GM20431 (cell line): ENCODE measurements at regions not wholly inside any gene's neighbourhood (a gene's known extent, or its start where the extent isn't known, plus 50 kb on each side); places are given as distances from the start of the nearest gene placed in this dataset.

Source experiments
- in situ Hi-C: fragments of 300-500 bp; cut with MseI, MboI; formaldehyde crosslinking; loops from one replicate; pipeline ENCODE4 v1.15.0; 2020; ENCODE audit warnings: low sequenced_read_pairs; ENCODE audit not compliant: unreplicated experiment

- in situ Hi-C loops = no loop called here
These were observed 412.8 kb upstream of the TBX3 start for GRCh38 chr12:115096588-115097397.

- in situ Hi-C loops = no loop called here
These were observed 411.2 kb upstream of the TBX3 start for GRCh38 chr12:115095073-115095748.

DNA sequence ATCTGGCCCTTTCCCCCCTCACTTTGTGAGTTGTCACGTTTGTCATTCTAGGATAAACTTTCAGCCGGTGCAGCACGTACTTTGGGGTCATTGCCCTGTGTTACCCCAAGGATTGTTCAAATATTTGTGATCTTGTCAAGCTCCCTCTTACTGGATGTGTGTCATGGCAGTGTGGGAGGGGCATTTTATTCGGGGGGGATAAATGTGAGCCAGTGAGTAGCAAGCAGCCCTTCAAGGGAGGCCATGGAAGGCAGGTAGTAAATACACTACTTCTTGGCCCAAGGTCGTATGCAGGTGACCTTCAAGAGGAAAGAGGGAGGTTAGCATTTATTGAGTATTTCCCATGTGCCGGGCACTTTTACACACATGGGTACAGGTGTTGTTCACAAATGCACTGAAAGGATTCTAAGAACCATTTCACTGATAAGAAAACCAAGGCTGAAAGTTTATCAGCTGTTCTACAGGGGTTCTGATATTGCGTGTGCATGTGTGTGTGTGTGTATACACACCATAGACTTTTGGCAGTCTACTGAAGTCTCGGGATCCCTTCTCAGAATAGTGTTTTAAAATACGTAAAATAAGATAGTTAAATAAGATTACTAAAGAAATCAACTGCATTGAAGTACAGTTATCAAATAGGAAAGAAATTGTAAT, 410.3 kb upstream of the TBX3 start:
- in situ Hi-C loops = no loop called here

GRCh38 chr12:115093261-115093660, 409.3 kb upstream of the TBX3 start:
- in situ Hi-C loops = no loop called here

DNA sequence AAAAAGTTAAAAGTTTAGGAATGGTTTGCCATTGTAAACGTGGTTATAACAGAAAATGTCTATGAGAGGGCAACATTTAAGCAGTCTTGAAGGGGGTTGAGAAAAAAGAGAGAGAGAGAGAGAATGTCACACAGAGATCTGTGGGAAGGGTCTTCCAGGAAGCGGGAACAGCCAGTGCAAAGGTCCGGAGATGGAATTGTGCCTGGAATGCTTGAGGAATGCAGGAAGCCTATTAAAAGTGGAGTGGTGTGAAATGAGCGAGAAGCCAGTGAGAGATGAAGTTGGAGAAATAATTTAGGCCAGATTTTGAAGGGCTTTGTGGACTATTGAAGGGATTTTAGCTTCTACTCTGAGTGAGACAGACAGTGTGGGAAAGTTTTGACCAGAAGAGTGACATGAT, 406.8 kb upstream of the TBX3 start:
- in situ Hi-C loops = no loop called here

GRCh38 chr12:115088995-115089841, 405.2 kb upstream of the TBX3 start:
- in situ Hi-C loops = no loop called here

GRCh38 chr12:115088328-115088994, 404.5 kb upstream of the TBX3 start:
- in situ Hi-C loops = no loop called here

DNA sequence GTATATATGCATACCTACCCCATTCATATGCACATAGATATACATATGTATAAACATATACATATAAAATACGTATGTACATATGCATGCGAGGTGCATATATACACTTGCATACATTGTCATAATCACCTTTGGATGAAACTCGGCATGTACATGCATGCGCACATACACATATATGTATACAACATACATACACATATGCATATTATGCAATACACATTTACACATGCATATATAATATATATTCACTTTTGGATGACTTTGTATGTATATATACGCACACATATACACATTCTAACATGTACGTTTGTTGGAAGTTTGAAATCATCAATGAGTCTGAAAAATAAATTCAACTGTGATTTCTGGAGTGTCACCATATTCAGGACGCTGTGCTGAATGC, 401.6 kb upstream of the TBX3 start:
- in situ Hi-C loops = no loop called here

- in situ Hi-C loops = no loop called here
These were observed 395.8 kb upstream of the TBX3 start for GRCh38 chr12:115079760-115080159.

DNA sequence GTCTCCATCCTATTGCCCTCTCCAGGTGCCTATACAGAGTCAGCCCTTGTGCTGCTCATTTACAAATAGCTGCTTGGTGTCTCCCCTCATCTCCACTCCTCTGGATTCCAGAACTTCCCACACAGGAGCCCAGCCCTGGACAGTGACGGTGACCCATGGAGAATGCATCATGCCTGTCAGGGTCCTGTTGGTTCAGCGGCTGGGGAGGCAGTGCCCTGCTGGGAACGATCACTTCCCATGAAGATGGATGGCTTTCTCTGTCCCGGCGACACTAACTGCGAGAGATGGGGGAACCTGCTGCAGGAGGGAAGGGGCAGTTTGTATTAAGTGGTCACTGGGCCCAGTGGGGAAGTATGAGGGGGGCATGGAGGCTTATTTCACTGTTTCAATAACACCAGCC, 395.0 kb upstream of the TBX3 start:
- in situ Hi-C loops = no loop called here

- in situ Hi-C loops = no loop called here
These were observed 394.4 kb upstream of the TBX3 start for GRCh38 chr12:115078334-115078733.

- in situ Hi-C loops = no loop called here
These were observed 391.7 kb upstream of the TBX3 start for GRCh38 chr12:115075552-115076170.

GRCh38 chr12:115074617-115075016, 390.6 kb upstream of the TBX3 start:
- in situ Hi-C loops = no loop called here

GRCh38 chr12:115072712-115073111, 388.7 kb upstream of the TBX3 start:
- in situ Hi-C loops = no loop called here

DNA sequence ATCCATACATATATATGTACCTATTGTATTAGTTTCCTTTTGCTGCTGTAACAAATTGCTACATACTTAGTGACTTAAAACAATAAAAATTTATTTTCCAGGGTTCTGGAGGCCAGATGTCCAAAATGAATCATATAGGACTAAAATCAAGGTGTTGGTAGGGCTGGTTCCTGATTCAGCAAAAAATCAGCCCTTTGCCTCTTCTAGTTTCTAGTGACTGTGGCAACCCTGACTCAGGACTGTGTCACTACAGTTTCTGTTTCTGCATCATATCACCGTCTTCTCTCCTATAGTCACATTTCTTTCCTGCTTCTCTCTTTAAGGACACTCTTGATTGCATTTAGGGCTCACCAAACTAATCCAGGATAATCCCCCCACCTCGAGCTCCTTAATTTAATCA, 386.3 kb upstream of the TBX3 start:
- in situ Hi-C loops = no loop called here

GRCh38 chr12:115064296-115064695, 380.3 kb upstream of the TBX3 start:
- in situ Hi-C loops = no loop called here

DNA sequence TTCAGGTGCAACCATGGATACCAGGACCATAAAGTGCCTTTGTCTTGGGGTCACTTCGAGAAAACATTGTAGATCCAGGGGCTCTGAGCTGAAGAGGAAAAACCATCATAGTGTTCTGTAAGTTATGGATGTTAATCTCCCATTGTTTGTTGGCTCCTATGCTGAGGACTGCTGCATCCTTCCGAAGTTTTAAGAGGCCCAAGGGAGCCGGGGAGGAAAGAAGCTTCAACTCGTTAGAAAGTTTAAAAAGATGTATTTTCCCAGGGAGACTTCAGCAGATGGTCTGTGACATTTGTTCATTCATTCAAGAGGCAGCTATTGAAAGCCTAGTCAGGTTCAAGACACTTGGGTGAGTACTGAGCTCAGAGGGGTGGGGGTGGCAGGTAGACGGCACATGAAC, 378.8 kb upstream of the TBX3 start:
- in situ Hi-C loops = no loop called here

GRCh38 chr12:115060477-115061168, 376.6 kb upstream of the TBX3 start:
- in situ Hi-C loops = no loop called here

- in situ Hi-C loops = no loop called here
These were observed 373.5 kb upstream of the TBX3 start for GRCh38 chr12:115057445-115057844.
